Epithelial cell of esophagus (primary cell): ENCODE measurements at regions not wholly inside any gene's neighbourhood (a gene's known extent, or its start where the extent isn't known, plus 50 kb on each side); places are given as distances from the start of the nearest gene placed in this dataset.

Experiments
- DNase-seq: peaks from one replicate; pipeline ENCODE4 v3.0.0; 2010; ENCODE audit warnings: low read depth
- H3K4me3 ChIP-seq: 2 replicates; pipeline ENCODE4 v1.5.1; 2011; ENCODE audit warnings: mild to moderate bottlenecking, low read length, control low read depth
- TF ChIP-seq, protein P1 (sequence below): IDR thresholded peaks from 2 replicates; pipeline ENCODE4 v1.5.1; 2011; ENCODE audit warnings: low read depth, mild to moderate bottlenecking, low read length, control low read depth, inconsistent platforms; ENCODE audit not compliant: insufficient read depth; ENCODE audit errors: missing control alignments

DNA sequence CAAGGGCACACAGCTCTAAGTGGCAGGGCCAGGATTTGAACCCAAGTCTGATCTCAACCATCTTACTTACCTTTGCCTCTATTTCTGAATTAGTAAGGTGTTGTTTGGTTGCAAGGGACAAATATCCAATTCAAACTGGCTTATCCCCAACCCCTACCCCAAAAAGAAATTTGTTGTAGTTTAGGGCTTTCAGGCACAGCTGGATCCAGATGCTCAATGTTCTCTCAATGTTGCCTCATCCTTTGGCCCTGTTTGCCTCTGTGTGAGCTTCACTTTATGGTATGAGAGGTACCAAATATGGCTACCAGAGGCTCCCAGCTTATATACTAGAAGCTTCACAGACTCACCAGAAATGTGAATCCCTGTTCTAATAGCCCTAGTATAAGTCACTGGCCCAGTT is 499.9 kb downstream of the SHQ1 start:
- DNase-seq: no peak
- TF ChIP-seq, protein P1, sequence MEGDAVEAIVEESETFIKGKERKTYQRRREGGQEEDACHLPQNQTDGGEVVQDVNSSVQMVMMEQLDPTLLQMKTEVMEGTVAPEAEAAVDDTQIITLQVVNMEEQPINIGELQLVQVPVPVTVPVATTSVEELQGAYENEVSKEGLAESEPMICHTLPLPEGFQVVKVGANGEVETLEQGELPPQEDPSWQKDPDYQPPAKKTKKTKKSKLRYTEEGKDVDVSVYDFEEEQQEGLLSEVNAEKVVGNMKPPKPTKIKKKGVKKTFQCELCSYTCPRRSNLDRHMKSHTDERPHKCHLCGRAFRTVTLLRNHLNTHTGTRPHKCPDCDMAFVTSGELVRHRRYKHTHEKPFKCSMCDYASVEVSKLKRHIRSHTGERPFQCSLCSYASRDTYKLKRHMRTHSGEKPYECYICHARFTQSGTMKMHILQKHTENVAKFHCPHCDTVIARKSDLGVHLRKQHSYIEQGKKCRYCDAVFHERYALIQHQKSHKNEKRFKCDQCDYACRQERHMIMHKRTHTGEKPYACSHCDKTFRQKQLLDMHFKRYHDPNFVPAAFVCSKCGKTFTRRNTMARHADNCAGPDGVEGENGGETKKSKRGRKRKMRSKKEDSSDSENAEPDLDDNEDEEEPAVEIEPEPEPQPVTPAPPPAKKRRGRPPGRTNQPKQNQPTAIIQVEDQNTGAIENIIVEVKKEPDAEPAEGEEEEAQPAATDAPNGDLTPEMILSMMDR: no peak
- H3K4me3 ChIP-seq: no peak overlapping the region

DNA sequence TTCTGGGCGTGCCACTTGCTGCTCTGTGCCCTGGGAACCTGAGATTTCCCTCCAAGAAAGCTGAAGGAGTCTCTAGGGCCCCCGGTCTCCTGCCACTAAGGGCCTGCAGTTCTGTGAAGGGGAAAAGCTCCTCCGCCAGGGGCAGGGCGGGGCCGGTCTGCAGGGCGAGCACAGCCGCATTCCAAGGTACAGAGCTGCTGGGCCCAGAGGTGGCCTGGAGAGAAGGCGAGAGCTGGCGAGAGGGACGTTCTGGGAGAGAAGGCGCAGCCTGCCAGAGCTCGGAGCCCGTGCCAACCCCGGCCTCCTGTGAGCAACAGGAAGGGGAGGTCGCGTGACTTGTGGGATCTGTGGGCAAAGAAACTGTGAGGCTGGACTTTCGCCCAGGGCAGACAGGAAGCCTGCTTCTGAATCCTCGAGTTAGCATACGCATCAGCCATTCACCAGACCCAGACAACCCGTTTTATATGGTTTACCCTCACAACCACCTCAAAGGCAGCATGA is 500.4 kb downstream of the SHQ1 start:
- TF ChIP-seq, protein P1: no peak
- peak; percentile 61 for DNase-seq
- no peak overlapping the region for H3K4me3 ChIP-seq

DNA sequence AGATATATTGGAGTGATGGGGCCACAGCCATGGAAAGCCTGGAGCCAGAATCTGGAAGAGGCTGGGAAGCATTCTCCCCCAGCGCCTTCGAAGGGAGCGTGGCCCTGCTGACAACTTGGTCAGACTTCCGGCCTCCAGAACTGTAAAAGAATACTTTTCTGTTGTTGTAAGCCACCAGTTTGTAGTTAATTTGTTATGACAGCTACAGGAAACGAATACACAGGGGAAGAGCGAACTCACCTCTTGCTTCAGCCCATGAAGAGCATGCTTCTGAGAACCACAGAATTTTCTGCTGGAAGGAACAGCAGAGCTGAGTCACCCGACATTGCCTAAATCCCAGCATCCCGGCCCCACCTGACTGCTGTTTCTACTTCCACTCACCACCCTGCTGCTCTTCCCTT is 501.7 kb downstream of the SHQ1 start:
- no peak overlapping the region for H3K4me3 ChIP-seq
- DNase-seq: peak; percentile 94
- TF ChIP-seq, protein P1: no peak

DNA sequence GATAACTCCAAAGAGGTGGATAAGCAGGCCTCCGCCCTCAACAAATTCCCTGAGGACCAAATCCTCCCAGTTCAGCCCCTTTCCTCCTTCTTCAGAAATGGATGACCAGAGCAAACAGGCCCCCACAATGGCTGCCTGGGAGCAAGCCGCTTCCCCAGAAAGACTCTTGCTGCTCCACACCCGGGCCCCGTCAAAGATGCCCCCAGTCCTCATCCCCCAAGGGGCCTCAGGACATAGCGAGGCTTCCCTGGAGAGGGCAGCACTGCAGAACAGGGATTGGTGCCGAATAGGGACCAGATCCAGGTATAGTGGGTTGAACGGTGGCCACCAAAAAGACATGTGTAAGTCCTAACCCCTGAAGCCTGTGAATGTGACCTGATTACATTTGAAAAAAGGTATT is 502.3 kb downstream of the SHQ1 start:
- TF ChIP-seq, protein P1: no peak
- no peak overlapping the region for H3K4me3 ChIP-seq
- no peak for DNase-seq

DNA sequence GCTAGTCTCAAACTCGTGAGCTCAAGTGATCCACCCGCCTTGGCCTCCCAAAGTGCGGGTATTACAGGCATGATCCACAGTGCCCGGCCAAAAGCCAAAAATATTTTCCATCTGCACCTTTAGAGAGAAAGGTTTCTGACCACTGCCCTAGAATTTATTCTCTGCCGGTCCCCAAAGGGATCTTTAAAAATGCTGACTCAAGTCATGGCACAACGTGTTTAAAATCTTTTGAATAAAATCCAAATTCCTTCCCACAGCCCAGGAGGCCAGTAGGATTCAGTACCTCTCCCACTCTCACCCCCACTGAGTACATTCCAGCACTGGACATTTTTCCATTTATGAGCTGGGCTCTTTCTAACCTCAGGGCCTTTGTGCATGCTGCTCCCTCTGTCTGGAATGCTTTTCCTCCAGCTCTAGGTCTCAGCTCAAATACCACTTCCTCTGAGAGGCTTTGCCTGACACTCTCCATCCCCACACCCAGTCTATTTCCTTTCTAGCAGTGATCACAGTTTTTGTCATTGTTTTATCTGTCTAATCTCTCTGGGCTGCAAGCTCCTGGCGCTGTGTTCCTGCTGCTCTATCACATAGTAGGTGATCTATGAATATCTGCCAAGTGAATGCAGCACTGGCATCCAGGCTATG is 502.9 kb downstream of the SHQ1 start:
- no peak overlapping the region for H3K4me3 ChIP-seq
- TF ChIP-seq, protein P1: no peak
- DNase-seq: no peak

DNA sequence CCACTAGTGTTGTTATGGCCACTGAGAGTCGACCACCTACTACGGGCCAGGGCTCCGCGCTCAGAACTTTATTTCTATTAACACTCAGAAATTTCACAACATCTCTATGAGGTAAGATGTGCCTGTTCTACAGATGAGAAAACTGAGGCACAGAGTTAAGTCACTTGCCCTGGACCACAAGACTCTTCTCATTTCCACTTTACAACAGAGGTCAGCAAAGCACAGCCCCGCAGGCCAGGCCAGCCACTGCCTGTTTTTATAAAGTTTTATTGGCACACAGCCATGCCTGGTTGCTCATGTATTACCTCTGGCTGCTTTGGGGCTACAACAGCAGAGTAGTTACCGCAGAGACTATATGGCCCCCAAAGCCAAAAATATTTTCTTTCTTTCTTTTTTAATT is 503.6 kb downstream of the SHQ1 start:
- DNase-seq: no peak
- TF ChIP-seq, protein P1: no peak
- H3K4me3 ChIP-seq: no peak overlapping the region

DNA sequence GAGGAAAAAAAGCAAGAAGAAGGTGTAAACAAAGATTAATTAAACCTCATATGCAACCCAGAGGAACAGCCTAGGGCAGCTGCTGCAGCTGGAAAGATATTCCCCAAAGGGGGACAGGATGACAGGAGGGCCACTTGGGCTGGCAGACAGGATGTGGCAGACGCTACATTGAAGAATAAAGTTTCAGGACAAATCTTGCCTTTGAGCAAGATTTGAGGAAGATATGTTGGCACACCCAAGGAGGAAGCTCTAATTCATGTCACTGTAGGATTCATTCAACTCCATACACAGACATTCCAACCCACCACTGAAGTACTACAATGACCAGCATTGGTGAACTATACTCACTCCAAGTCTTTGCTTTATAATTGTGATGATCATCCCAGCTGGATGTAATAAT is 504.0 kb downstream of the SHQ1 start:
- no peak for DNase-seq
- TF ChIP-seq, protein P1: no peak
- H3K4me3 ChIP-seq: no peak overlapping the region
